NCI-H1930 (cell line): ENCODE measurements at regions not wholly inside any gene's neighbourhood (a gene's known extent, or its start where the extent isn't known, plus 50 kb on each side); places are given as distances from the start of the nearest gene placed in this dataset.
"Not testable (repeated sequence)": the region's sequence is repeated elsewhere in the genome, so short reads cannot be mapped to it uniquely, and the experiment has no call there.

ENCODE experiments used
- DNase-seq, 2 experiments: peaks; one replicate each; lab custom pipeline; 2025; lab: John Stamatoyannopoulos, UW

DNA sequence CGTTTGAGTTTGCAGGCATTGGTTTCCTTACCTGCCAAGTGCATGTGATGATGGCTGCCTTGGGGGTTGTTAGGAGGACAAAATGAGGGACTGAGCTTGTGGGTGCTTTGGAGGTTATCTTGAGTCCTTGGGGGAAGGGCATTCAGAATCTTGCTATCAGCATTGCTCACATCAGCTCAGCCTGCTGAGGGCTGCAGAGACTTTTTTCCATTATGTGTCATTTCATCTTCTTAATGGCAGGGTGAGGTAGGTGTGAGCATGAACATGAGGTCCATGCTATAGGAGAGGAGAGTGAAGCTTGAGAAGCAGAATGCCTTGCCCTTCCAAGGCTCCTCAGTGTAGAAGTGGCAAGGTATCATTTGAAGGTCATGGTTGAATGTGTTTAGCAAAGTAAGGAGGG lies 112.3 kb downstream of the MIAT start:
- DNase-seq, result no peak

- no peak for DNase-seq
These were observed 113.2 kb downstream of the MIAT start for GRCh38 chr22:26770624-26771023.

DNA sequence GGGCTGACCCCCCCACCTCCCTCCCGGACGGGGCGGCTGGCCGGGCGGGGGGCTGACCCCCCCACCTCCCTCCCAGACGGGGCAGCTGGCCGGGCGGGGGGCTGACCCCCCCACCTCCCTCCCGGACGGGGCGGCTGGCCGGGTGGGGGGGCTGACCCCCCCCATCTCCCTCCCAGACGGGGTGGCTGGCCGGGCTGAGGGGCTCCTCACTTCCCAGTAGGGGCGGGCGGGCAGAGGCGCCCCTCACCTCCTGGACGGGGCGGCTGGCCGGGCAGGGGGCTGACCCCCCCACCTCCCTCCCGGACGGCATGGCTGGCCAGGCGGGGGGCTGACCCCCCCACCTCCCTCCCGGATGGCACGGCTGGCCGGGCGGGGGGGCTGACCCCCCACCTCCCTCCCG lies 115.7 kb downstream of the MIAT start:
- DNase-seq, result not testable (repeated sequence)

GRCh38 chr22:26775394-26775793 lies 118.0 kb downstream of the MIAT start:
- no peak for DNase-seq

GRCh38 chr22:26777156-26777801 lies 119.9 kb downstream of the MIAT start:
- no peak for DNase-seq

GRCh38 chr22:26778372-26778771 lies 121.0 kb downstream of the MIAT start:
- DNase-seq, result no peak

GRCh38 chr22:26779108-26779507 lies 121.7 kb downstream of the MIAT start:
- DNase-seq, result no peak

GRCh38 chr22:26779929-26780328 lies 122.5 kb downstream of the MIAT start:
- no peak for DNase-seq

- no peak for DNase-seq
These were observed 123.1 kb downstream of the MIAT start for GRCh38 chr22:26780521-26780920.

DNA sequence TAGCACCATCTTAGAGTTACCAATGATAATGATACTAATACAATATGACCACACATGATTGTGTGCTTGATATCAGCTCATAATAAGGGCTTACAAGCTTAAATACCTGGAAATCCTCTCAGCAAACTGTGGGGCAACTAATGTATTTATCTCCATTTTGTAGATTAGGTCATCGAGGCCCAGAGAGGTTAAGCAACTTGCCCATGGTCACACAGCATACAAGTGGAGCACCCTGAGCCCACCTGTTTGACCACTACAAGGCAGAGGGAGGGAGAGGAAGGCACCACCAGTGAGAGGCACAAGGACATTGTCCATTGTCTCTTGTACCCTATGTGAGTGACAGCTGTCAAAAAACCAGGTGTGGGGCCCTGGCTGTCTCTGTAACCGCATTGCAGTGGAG lies 123.7 kb downstream of the MIAT start:
- no peak for DNase-seq

- DNase-seq, result no peak
These were observed 124.2 kb downstream of the MIAT start for GRCh38 chr22:26781596-26781995.

GRCh38 chr22:26783885-26784284 lies 126.5 kb downstream of the MIAT start:
- no peak for DNase-seq

GRCh38 chr22:26784772-26785171 lies 127.4 kb downstream of the MIAT start:
- no peak for DNase-seq

- DNase-seq, result no peak
These were observed 128.5 kb downstream of the MIAT start for GRCh38 chr22:26785932-26786331.

DNA sequence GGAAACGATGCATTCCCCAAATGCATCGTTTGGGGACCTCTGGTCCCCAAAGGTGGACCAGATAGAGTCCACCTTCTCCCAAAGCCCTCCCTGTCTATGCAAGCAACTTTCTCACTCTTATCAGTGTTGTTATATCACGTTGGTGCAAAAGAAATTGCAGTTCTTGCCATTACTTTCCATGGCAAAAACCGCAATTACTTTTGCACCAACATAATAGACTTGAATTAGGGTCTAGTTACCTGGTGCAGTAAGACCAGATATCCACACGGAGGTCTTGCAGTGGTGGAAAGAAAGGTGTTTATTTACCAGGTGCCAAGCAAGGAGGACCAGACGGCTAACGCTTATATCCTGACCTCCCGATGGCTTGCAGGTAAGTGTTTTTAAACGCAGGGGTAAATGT lies 129.0 kb downstream of the MIAT start:
- no peak for DNase-seq

DNA sequence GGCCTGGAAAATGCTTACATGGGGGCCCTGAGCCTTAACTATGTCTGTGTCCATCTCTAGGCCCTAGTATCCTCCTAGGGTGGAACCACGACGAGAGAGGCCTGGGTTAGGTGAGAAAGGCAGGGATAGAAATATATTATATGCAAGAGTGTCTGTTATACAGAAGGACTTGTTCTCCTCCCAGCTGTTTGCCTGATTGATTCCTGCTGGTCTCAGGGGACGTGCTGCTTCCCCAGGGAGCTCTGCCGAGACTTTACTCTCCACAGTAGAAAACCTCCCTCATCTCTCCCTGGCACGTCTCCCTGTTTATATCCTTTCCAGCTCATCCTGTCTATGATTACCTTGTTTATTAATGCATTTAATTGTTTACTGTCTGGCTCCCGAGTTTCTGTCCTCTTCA lies 132.6 kb downstream of the MIAT start:
- no peak for DNase-seq

GRCh38 chr22:26792522-26792921 lies 135.1 kb downstream of the MIAT start:
- DNase-seq, result no peak

- DNase-seq, result no peak
These were observed 139.4 kb downstream of the MIAT start for GRCh38 chr22:26796785-26797184.

DNA sequence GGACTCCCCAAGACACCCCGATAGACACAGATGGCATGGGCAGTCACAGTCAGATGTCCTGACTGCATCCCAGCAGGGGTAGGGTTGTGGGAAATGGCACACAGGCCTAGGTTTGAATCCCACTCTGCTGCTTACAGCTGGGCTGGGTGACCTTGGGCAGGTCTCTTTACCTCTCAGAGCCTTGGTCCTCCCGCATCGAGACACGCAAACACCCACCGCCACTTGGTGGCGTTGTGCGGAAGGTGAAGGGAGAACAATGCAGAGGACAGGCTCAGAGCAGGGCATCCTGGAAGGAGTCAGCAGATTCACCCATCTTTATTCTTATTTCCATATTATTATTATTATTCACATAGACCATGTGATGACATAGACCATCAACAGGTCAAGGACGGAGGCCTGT lies 140.5 kb downstream of the MIAT start:
- DNase-seq, result no peak

- DNase-seq, result no peak
These were observed 141.2 kb downstream of the MIAT start for GRCh38 chr22:26798462-26799065.

GRCh38 chr22:26800858-26801257 lies 143.5 kb downstream of the MIAT start:
- no peak for DNase-seq

DNA sequence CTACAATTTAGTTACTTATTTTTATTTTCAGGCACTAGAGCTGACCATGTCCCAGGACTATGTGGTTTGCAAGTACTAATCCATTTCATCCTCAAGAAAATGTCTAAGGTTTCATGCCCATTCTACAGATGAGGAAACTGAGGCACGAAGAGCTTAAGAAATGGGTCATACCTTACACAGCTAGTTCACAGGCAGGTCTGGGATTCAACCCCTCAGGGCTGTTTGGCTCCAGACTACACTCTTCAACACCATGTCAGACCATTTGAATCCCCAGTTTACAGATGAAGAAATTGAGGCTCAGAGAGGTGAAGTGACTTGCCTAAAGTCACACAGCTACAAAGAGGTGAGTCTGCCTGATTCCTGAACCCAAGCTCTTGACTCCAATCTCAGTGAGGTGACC lies 144.1 kb downstream of the MIAT start:
- no peak for DNase-seq

DNA sequence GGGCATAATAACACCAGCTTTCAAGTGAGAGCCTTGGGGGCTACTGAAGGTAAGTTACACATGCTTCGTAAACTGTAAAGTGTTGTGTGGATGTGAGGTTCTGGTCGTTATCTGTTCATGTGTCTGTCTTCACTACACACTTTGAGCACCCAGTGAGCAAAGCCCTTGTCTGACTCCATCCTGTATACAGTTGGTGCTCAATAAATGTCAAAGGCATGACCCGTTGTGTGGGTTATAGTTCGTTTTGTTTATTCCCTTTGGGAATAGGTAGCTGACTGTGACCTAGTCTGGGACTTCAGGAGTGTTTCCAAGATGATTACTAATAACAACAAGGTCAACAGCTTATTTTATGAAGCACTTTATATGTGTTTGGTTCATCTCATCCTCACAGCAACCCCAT lies 146.9 kb downstream of the MIAT start:
- DNase-seq, result no peak

- DNase-seq, result no peak
These were observed 147.6 kb downstream of the MIAT start for GRCh38 chr22:26804911-26805539.
